Epidermal melanocyte (primary cell): ENCODE measurements at regions not wholly inside any gene's neighbourhood (a gene's known extent, or its start where the extent isn't known, plus 50 kb on each side); places are given as distances from the start of the nearest gene placed in this dataset.

Source experiments
- DNase-seq: peaks from one replicate; pipeline ENCODE4 v3.0.0; 2011; ENCODE audit warnings: low spot score; ENCODE audit not compliant: insufficient read length

DNA sequence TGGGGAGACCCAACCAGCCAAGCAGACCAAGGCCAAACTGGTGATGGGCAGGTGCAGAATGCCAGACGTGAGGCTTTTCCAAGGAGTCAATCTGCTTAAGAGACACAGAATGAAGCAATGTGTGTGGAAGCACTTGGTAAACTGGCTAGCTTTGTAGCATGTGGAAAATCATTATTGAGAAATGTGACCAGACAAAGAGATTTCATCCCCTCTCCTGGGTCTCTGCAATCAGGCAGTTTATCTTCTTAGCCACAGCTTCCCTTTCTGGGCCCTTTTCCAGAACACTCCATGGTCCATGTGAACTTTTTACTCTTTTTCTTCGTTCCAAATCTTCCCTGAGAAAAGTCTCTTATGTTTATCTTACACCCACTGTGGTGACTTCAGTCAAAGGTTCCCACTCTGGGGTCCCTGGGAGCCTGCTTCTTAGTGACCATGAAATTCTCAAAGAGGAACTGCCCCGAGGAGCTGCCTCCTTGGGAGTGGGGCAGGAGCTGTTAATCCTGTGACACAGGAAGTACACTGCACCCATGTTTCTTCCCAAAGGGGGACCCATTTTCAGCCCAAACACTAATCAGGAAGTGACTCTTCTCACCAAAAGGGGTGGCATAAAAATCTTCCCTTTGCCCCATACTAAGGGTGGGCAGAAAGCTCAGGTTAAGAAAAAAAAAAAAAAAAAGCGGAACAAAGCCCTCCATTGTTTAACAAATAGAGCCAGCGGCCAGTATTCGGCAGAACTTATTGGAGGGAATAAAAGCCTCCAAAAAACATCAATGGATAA, 346.2 kb upstream of the ASIC2 start:
- DNase-seq = no peak

GRCh38 chr17:33640629-33641028, 347.5 kb upstream of the ASIC2 start:
- no peak for DNase-seq

- no peak for DNase-seq
Measured at GRCh38 chr17:33642002-33642401, 348.9 kb upstream of the ASIC2 start.

DNA sequence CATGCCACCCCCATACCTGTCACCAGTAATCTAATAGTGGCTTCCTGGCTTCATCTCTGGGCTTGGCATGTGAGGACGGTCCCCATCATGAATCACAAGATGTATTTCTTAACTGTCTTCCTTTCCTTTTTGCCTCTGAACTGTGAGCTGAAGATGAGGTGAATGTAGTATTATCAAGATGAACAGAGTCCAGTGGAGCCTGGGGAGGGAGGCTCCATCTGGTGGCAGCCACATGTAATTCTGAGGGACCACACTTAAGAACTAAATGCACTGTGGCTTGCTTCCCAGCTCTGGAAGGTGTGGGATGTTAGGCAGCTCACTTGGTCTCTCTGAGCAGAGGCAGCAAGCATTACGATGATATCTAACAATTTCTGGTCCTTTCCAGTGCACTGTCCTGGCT, 354.9 kb upstream of the ASIC2 start:
- no peak for DNase-seq

DNA sequence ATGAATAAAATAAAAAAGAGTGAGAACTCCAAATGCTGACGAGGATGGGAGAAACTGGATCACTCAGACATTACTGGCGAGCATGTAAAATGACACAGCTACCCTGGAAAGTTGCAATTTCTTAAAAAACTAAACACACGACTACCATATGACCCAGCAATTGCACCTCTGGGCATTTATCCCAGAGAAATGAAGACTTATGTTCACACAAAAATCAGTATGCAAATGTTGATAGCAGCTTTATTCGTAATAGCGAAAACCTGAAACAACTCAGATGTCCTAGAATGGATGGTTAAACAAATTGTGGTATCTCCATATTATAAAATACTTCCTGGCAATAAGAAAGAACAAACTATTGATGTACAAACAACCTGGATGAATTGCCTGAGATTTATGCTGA, 357.2 kb upstream of the ASIC2 start:
- no peak for DNase-seq

DNA sequence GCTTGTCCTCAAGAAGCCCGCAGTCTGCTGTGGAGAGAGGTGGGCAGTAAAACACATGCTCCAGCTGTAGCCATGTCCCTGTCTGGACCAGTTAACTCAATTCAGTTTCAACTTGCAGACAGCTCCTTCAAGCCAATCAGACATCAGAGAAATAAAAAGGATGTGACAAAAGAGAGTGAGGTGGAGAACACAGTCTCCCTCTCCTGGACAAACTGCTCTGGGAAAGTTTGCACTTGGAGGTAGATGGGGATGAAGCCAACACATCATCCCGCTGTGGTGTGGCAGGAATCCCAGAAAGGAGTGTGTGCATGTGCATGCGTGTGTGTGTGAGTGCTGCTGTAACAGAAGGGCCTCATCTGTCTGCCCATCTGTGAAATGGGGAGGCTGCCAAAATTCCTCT, 358.6 kb upstream of the ASIC2 start:
- no peak for DNase-seq

DNA sequence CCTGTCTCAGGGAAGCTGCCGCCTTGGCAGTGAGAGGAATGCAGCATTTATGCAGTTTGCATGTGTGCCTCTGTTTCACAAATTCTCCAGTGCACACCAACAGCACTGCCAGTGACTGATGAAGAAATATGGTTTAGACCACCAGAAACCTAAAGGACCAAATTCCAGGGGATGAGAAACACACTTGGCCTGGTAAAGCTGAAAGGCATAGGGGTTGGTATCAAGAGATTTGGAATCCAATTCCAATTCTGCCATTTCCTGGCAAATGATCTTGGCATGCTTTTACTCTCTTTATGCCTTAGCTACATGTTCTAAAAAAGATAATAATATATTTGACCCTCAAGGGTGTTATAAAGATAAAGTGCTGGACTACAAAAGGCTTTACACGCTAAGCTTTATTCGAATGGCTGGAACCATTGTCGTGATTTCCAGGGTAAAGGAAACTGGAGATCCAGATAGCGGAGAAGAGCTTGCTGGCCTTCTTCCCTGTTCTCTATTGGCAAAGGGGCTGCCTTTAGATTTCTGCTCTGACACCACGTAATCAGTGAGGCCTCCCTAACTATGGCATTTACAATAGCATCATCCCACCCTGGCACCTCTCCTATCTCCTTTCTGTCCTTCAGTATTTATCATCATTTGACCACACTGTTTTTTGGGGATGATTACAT, 359.8 kb upstream of the ASIC2 start:
- no peak for DNase-seq

DNA sequence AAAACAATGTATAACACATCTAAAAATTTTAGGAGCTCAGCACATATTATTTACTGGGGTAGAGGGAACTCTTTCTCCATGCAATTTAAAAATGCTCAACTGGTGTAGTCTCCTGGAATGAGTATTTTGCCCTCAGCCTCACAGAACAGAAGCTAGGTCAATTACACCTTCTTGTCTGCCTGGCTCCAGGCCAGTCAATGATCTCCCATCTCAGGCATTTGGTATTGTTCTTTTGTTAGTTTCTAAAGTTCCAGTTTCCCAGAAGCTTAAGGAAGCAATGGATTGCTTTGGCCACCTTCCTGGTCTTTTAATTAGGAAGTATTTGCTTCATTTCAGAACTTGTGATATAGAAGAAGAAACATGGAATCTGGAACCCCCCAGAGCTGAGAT, 360.3 kb upstream of the ASIC2 start:
- no peak for DNase-seq

DNA sequence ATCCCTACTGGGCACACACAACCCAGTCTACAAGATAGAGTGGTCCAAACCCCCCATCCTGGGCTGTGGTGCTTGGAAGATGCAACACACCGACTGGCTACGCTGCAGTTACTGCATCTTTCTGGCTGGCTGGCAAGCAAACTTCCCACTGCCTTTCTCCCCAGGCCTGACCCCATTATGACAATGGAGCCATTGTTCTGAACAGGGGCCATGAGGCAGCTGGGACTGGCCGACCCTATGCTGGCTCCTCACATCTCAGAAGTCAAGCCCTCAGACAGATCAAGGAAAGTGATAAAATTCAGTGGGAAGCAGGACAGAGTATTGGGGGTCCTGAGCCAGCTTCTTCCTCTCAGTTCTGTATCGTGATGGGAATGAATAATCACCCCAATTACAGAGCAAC, 364.1 kb upstream of the ASIC2 start:
- no peak for DNase-seq

DNA sequence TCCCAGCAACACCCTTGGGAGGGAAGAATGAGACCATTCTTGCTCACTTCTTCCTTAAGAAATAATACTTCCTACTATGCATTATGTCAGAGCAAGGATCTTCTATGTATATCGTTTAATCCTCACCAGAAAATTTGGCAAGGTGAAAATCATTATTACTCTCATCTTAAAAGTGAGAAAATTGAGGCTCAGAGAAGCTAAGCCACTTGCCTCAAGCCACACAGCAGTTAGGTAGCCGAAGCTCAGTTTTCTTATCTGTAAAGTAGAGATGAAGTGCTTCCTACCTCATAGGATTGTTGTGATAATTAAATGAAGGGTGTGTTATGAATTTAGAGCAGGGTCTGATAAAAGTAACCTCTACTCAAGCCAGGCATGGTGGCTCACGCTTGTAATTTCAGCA, 368.9 kb upstream of the ASIC2 start:
- no peak for DNase-seq

GRCh38 chr17:33664116-33664840, 371.2 kb upstream of the ASIC2 start:
- no peak for DNase-seq

GRCh38 chr17:33667052-33667509, 374.0 kb upstream of the ASIC2 start:
- no peak for DNase-seq

DNA sequence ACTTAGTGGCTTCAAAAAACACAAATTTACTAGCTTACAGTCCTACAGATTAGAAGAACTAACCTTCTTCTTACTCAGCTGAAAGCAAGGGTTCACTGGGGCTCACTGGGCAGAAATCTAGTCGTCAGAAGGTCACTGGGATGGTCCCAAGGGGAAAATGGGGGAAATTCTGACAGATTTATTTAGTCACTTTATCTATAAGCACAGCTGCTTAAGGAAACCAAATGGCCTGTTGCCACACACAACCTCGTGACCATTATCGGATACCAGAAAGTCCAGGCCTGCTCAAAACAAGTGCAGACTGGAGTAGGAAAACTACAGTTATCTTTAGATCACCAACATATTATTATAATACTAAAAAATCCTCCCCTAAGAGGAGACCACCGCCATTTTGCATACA, 374.6 kb upstream of the ASIC2 start:
- DNase-seq = no peak

- no peak for DNase-seq
Measured at GRCh38 chr17:33668516-33668915, 375.4 kb upstream of the ASIC2 start.

GRCh38 chr17:33671491-33671890, 378.4 kb upstream of the ASIC2 start:
- DNase-seq = no peak

DNA sequence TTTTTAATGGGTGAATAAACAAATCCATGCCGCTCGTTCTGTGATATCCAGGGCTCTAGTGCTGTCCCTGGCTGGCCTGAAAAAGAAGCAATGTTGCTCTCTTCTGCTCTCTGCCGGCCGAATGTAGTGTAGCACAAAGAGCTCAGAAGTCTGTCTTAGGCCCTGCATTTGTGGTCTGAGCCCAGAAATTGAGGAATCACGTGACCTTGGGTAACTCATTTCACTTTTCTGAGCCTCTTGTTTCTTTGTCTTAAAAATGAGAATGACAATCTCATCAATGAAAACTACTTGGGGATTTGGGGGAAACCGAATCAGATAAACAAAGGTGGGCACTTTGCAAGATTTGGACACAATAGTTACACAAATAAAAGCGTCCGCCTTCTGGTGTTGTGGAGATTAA, 381.6 kb upstream of the ASIC2 start:
- DNase-seq = peak; percentile 47

DNA sequence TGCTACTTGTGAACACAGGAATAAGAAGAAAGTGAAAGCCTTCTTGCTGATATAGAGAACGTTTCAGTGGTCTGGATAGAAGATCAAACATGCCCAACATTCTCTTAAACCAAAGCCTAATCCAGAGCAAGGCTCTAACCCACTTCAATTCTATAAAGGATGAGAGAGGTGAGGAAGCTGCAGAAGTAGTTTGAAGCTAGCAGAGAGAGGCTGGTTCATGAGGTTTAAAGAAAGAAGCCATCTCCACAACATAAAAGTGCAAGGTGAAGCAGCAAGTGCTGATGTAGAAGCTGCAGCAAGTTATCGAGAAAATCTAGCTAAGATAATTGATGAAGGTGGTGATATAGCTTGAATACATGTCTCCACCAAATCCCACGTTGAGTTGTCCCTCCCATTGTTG, 383.3 kb upstream of the ASIC2 start:
- no peak for DNase-seq

DNA sequence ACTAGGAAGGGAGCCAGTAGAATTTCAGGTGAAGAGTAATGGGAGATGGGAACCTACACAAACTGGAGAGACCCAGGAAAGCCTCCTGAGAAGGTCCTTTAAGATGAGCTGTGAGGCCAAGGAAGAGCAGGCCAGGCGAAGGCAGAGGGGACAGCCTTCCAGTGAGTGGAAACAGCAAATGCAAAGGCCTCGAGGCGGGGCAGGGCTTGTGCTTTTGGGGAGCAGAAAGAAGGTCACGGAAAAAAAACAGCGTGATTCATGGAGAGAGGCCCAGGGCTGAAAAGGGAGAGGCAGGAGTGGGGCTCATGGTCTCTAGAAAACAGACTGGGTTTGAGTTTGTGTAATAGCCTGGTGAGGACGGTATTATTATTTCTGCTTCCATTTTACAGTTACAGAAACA, 386.5 kb upstream of the ASIC2 start:
- DNase-seq = no peak

DNA sequence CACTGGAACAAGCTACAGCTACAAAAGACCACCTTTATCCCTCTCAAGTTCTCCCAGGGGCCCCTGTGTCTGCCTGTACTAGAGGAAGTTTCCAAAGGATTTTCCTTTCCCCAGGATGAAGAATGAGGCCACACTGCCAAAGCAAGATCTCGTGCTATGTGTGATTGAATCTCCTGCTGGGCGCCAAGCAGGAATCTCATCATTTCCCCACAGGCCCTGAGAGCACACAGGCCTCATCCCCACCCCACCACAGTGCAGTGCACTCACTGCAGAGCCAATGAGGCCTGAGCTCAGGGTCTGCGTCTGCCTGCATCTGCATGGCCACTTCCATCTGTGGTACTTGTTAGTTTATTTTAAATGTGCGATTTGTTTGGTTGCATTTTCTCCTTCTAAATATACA, 387.4 kb upstream of the ASIC2 start:
- DNase-seq = no peak

GRCh38 chr17:33682599-33682998, 389.5 kb upstream of the ASIC2 start:
- DNase-seq = no peak

DNA sequence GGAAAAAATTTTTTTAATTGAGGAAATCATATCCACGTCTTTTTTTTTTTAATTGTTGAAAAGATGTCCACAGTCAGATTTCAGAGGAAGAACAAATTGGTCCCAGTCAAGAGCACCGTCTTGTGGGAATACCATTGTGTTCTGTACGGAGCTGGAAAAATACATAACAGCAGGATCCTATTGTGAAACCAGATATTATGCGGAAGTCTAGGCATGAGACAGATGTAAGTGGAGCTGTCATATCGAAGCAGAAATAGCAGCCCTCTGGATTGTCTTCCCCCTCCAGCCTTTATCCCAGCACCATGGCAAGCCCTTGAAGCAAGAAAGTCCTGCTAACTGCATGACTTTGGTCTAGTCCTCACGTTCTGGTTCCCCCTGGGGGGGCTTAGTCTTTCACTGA, 391.6 kb upstream of the ASIC2 start:
- DNase-seq = no peak

DNA sequence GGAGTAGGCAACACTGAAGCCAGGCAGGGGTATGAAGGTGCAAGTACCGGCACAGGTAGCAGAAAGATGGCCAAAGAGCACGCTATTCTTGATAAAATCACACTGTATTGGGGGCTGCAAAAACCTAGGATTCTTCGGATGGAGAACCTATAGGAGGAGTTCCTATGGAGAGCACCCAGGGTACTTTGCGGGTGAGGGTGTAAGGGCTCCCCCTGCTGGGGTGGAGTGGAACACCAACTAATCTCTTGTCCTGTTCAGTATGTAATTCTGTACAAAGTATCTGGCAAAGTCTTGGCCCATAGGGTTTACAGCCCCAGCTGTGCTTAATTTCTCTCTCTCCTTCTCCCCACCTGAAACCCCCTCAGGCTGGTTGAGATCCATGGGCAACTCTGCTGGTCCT, 393.1 kb upstream of the ASIC2 start:
- DNase-seq = no peak

DNA sequence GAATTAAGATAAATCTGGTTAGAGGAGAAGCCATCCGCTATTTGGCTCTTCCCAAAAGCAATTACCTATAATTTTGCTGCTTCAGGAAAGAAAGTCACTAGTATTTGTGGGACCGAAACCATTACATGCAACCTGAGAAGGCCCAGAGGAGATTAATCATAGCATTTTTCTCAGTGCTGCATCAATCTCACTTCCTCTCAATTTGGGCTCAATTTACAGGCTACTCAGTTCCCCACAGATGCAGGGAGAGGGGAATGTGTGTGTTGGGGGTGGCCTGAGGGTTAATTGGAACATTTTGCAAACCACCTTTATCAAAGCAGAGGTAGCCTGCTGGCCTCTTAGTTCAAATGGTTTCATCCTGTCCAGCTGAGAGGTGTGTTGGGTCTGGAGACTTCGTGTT, 394.7 kb upstream of the ASIC2 start:
- DNase-seq = no peak
